GM23338 (cell line): ENCODE measurements at regions not wholly inside any gene's neighbourhood (a gene's known extent, or its start where the extent isn't known, plus 50 kb on each side); places are given as distances from the start of the nearest gene placed in this dataset.

Source experiments
- CREB1 ChIP-seq: fragments of 250-450 bp; sonication (Bioruptor Pico); IDR thresholded peaks from 2 replicates; pipeline ENCODE4 v1.5.0; 2020; ENCODE audit warnings: low read depth, mild to moderate bottlenecking, moderate library complexity
- CTCF ChIP-seq, 2 experiments: fragments of 200-600 bp in 1 of 2; sonication (generic) in 1 of 2; conservative IDR thresholded peaks; 2 replicates each; pipeline versions ENCODE4 v1.5.1 to v1.6.1; 2016 to 2017; ENCODE audit warnings: antibody characterized with exemption in 2 of 2, low read depth in 2 of 2, mild to moderate bottlenecking in 2 of 2, moderate library complexity in 1 of 2
- ETS1 ChIP-seq: IDR thresholded peaks from 2 replicates; pipeline ENCODE4 v1.6.1; 2016; ENCODE audit warnings: antibody characterized with exemption
- EZH2 ChIP-seq: fragments of 200-600 bp; sonication (generic); IDR thresholded peaks from one replicate; pipeline ENCODE4 v1.8.0; 2017; ENCODE audit warnings: antibody characterized with exemption, mild to moderate bottlenecking, low read depth; ENCODE audit not compliant: unreplicated experiment
- EZH2phosphoT487 ChIP-seq: fragments of 200-600 bp; sonication (generic); IDR thresholded peaks from one replicate; pipeline ENCODE4 v1.8.1; 2018; ENCODE audit warnings: antibody characterized with exemption; ENCODE audit not compliant: unreplicated experiment
- JUNB ChIP-seq: IDR thresholded peaks from one replicate; pipeline ENCODE4 v1.6.1; 2016; ENCODE audit warnings: antibody characterized with exemption; ENCODE audit not compliant: unreplicated experiment
- NANOG ChIP-seq: IDR thresholded peaks from 2 replicates; pipeline ENCODE4 v1.6.1; 2016; ENCODE audit warnings: antibody characterized with exemption, borderline replicate concordance
- POLR2AphosphoS5 ChIP-seq: IDR thresholded peaks from 2 replicates; pipeline ENCODE4 v1.6.1; 2016; ENCODE audit warnings: antibody characterized with exemption, low read depth
- REST ChIP-seq: IDR thresholded peaks from one replicate; pipeline ENCODE4 v1.6.1; 2018; ENCODE audit warnings: antibody characterized with exemption; ENCODE audit not compliant: unreplicated experiment

DNA sequence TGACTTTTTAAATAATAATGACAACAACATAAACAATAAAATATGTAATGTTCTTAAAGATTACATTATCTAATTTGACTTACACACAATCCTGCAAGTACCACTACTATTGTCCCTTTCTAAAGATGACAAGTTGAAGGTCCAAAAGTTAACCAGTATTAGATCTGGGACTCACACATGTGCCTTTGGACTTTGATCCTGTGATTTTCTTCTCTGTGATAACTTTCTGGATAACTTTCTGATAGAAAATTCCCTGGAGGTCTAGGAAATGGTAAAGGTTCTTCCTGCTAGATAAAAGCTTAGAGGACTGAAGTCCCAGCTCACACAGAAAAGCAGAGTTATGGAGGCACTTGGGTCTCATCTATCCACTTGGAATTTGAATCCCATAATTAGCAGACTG, 311.9 kb upstream of the KLHL29 start:
- no peak for TF ChIP-seq CTCF (conservative IDR thresholded peaks at IDR 0.05; ENCODE audit: low read depth in 2 of 2)
- no peak for TF ChIP-seq POLR2AphosphoS5
- no peak for TF ChIP-seq EZH2phosphoT487
- TF ChIP-seq EZH2 = no peak
- TF ChIP-seq ETS1 = no peak
- TF ChIP-seq REST = no peak
- TF ChIP-seq CREB1 (CRISPR knock-in tag) = no peak
- TF ChIP-seq JUNB = no peak
- no peak for TF ChIP-seq NANOG
